DMS53 treated with DMSO at 0.1 percent for 48 hours (cell line): ENCODE measurements at regions not wholly inside any gene's neighbourhood (a gene's known extent, or its start where the extent isn't known, plus 50 kb on each side); places are given as distances from the start of the nearest gene placed in this dataset.

Experiments
- DNase-seq: peaks from one replicate; lab custom pipeline; 2025; ENCODE audit not compliant: unreplicated experiment; lab: John Stamatoyannopoulos, UW

- no peak for DNase-seq
Observed at GRCh38 chr5:164741376-164741775, 1236.0 kb downstream of the MAT2B start.

GRCh38 chr5:164742025-164742424 lies 1236.6 kb downstream of the MAT2B start:
- no peak for DNase-seq

GRCh38 chr5:164746723-164747122 lies 1241.3 kb downstream of the MAT2B start:
- no peak for DNase-seq

GRCh38 chr5:164747371-164747770 lies 1242.0 kb downstream of the MAT2B start:
- DNase-seq: no peak

- DNase-seq: no peak
Observed at GRCh38 chr5:164748861-164749260, 1243.4 kb downstream of the MAT2B start.

DNA sequence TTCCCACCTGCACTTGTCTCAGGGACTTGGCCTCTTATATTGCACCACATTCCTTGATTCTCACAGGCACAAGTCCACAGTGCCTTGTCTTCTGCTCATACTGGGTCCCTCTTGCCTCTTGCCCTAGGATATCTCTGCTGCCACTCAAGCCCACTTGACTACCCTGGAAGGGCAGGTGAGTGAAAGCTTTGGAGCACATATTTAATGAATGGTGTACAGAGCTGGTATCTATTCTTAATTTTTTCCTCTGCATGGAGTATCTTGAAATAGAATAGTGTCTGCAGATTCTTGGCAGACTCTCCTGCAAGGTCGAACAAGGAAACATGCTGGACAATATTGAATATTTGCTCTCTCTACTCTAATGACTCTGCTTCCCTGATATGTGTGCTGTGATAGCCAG lies 1248.0 kb downstream of the MAT2B start:
- DNase-seq: no peak

GRCh38 chr5:164763206-164763605 lies 1257.8 kb downstream of the MAT2B start:
- DNase-seq: no peak

GRCh38 chr5:164772122-164772521 lies 1266.7 kb downstream of the MAT2B start:
- no peak for DNase-seq

DNA sequence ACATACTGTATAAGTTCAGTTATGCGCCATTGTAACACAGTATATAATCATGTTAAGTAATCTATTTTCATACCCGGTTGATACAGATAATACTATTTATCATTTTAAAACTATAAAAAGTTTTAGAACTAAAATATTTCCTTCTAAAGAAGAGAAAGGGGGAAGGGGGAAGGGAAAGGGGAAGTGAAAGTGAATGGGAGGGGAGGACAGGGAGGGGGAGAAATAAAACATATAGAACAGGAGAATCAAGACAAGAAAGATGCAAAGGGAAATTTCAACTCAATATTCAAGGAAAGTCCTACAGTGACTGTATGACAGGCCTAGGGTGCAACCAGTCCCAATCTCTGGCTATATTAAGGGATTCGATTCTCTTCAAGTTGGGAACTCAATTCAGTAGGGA lies 1278.8 kb downstream of the MAT2B start:
- no peak for DNase-seq

GRCh38 chr5:164798110-164798509 lies 1292.7 kb downstream of the MAT2B start:
- DNase-seq: no peak

DNA sequence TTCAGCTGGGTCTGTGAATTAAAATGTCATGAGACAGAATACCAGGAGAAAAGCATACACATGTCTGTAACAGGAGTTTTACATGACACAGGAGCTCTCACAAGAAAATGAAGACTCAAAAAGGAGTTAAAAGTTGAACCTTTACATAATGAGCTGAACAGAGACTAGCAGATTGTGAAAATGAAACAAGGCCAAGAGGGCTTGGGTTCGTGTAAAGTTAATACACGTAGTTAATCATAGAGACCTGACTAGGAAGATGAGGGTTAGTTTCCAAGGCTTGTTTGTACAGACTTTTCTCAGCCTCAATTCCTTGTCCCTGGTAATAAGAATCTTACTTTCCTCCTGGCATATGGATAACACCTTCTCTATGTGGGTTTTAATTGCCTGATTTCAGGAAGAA lies 1294.0 kb downstream of the MAT2B start:
- no peak for DNase-seq

DNA sequence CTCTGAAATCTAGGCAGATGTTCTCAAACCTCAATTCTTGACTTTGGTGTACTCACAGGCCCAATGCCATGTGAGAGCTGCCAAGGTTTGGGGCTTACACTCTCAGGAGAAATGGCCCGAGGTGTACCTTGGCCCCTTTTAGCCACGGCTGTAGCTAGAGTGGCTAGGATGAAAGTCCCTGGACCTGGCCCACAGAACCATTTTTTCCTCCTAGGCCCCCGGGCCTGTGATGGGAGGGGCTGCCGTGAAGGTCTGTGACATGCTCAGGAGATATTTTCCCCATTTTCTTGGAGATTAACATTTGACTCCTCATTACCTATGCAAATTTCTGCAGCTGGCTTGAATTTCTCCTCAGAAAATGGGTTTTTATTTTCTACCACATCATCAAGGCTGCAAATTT lies 1296.5 kb downstream of the MAT2B start:
- DNase-seq: no peak

GRCh38 chr5:164809821-164810220 lies 1304.4 kb downstream of the MAT2B start:
- DNase-seq: no peak

DNA sequence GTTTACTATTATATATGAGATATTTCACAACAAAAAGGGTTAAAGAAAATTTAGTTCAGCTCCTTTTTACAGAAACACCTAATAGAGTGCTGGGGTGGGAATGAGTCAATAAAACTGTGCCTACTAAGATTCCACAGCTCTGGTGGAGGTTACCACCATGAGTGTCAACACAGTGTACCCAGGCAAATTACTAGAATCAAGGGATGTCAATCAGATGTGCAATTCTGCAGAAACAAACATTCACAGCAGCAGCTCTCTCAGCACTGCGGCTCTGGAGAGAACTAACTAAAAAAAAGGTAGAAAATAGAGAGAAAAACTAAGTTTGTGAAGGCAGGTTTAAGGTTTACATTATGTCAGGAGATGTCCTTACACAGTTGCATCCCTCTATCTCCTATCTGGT lies 1313.0 kb downstream of the MAT2B start:
- no peak for DNase-seq

DNA sequence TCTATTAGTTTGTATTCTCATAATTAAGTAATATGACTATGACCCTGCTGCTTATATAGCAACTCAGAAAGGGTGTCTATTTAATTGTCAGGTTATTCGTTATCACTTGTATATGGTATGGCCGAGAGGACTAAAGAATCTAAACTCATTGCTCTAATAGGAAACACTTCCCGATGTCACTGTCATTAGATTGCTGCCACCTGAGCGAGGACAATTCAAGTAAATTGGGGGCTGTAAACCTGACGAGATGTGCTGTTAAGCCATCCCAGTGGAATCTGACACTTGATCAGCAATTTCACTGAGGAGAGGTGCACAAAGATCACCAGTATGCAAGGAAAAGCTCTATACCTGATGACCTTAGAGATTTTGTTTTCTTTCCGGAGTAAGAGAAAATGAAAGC lies 1319.3 kb downstream of the MAT2B start:
- no peak for DNase-seq

- DNase-seq: no peak
Observed at GRCh38 chr5:164832516-164832915, 1327.1 kb downstream of the MAT2B start.

- no peak for DNase-seq
Observed at GRCh38 chr5:164844348-164844747, 1338.9 kb downstream of the MAT2B start.

DNA sequence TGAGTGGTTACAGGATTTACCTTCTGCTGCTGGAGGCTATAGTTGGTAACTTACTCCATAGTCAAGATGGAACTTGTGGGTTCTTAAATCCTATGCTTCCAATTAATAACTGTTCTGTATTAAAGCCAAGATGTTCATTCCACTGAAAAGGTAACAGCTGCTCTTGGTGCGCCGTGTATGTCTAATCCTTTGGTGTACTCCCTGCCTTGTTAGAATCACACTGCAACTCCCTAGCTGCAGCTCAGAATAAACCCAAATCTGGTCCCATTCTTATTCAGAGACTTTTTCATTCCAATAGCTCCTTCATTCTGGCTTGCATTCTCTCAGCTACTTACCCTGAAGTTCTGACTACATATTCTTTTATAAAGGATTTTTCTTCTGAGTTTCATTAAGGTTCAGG lies 1355.5 kb downstream of the MAT2B start:
- no peak for DNase-seq

DNA sequence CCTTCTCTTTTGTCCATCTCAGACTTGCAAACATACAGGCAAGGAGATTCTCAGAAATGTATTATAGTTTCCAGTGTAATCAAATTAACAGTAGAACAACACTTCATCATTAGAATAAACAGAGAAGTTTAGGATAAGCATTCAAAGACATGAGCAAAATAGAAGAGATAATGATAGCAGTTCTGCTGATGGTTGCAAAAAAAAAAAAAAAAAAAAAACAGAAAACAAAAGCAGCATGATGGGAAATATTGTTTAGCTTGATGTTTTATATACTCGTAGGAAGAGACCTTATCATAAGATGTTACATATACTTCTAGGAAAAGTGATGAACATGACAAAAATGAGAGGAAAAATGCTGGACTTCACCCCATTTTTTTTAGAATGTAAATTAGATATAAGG lies 1356.2 kb downstream of the MAT2B start:
- no peak for DNase-seq

GRCh38 chr5:164868761-164869160 lies 1363.3 kb downstream of the MAT2B start:
- DNase-seq: no peak

DNA sequence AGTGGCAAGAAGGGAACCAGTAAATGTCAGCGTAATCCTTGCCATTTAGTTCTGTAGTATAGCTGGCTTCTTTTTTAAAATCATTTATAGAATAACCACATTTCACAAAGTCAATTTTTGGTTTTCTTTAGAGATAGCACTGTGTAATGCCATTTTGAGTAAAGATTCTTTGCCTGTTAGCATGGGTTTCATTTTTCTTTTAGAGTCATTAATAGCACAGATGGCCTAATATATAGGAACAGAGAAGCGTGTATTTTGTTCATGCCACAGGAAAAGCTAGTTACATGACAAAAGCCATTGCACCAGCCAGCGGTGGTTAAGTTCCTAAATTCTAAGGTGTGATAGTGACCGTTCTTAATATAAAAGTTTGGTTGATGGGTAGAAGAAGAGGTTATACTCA lies 1363.9 kb downstream of the MAT2B start:
- DNase-seq: no peak

DNA sequence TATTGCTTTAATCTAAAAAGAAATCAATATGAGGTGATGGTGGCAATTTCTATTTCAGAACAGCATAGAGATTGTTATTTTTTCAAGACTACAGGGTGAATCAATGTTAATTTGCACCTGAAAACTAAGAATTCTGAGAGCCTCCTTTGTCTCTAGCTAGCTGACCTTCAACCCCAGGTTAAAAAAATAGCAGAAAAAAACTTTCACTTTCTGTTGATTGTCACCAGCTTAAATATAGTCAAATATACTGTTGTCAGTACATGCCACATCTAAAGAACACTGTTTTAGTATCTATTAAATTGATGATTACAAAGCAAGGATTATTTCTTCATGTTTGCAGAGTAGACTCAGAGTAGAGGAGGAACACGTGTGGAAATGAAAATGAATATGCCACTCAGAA lies 1371.4 kb downstream of the MAT2B start:
- no peak for DNase-seq

DNA sequence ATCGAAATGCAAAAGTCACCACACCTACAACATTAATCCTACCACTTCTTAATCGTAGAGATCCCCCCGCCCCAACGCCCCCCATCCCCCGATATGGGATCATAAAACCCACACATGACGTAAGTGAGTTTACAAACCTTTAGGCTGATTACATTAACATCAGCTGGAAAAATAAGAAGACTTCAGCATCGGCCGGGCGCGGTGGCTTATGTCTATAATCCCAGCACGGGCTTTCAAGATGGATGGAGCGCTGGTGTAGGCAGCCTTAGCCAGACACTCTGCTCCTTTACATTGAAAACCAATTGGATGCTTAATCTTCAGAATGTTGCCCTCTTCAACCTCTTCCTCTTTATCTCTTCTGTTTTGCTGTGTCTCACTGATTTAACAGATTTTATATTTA lies 1376.0 kb downstream of the MAT2B start:
- no peak for DNase-seq

DNA sequence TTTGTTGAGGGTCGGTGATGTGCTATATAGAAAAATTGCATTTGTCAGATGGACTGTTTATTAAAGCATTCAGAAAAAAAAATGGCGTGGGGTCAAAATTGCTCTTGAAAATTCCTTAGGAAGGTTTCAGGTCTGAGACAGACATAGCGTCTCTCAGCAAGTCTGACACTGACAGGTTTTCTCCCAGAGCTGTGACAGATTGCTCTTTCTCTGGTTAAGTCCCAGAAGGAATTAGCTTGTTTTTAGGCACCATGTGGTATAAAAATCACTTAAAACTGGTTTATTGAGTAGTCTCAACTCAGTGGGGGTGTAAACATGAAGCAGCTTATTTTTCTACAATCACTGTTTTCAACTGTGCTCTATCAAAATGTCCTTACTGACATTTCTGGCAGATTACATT lies 1379.8 kb downstream of the MAT2B start:
- no peak for DNase-seq
